Calu3 (cell line): ENCODE measurements at regions not wholly inside any gene's neighbourhood (a gene's known extent, or its start where the extent isn't known, plus 50 kb on each side); places are given as distances from the start of the nearest gene placed in this dataset.

Source experiments
- BruUV-seq: library from RNA; stranded (reverse); fragments of 400-500 nt; replicated peaks from 2 replicates; lab custom pipeline; 2021; lab: Mats Ljungman, UMichigan
- CTCF ChIA-PET: fragments of 300-600 bp; sonication (Branson Sonifier 250); formaldehyde crosslinking; loops from one replicate; lab custom pipeline; 2022; ENCODE audit warnings: antibody characterized with exemption; lab: Charles Lee
- DNase-seq: peaks from one replicate; pipeline ENCODE4 v3.0.0; 2022
- H3K27ac Mint-ChIP-seq: one replicate; pipeline ENCODE4 v1.8.0; 2022; ENCODE audit warnings: mixed read lengths; ENCODE audit not compliant: unreplicated experiment
- H3K27me3 Mint-ChIP-seq: one replicate; pipeline ENCODE4 v1.8.0; 2022; ENCODE audit warnings: mixed read lengths; ENCODE audit not compliant: unreplicated experiment
- H3K36me3 Mint-ChIP-seq: one replicate; pipeline ENCODE4 v1.8.0; 2022; ENCODE audit warnings: mild to moderate bottlenecking, moderate library complexity, mixed read lengths; ENCODE audit not compliant: insufficient read depth, unreplicated experiment
- H3K4me1 Mint-ChIP-seq: one replicate; pipeline ENCODE4 v1.8.0; 2022; ENCODE audit warnings: mild to moderate bottlenecking, low read depth, mixed read lengths; ENCODE audit not compliant: unreplicated experiment
- H3K4me3 Mint-ChIP-seq: one replicate; pipeline ENCODE4 v1.8.0; 2022; ENCODE audit warnings: mild to moderate bottlenecking, low read depth, moderate library complexity, mixed read lengths; ENCODE audit not compliant: unreplicated experiment
- H3K9me3 Mint-ChIP-seq: one replicate; pipeline ENCODE4 v1.8.0; 2022; ENCODE audit warnings: low read depth, mixed read lengths; ENCODE audit not compliant: unreplicated experiment
- CTCF ChIP-seq: fragments of 200-600 bp; IDR thresholded peaks from one replicate; pipeline ENCODE4 v1.8.0; 2022; ENCODE audit warnings: antibody characterized with exemption; ENCODE audit not compliant: unreplicated experiment
- intact Hi-C: fragments of 100-400 bp; cut with micrococcal nuclease; formaldehyde crosslinking; loops from one replicate; pipeline ENCODE4 v1.10.0; 2022; ENCODE audit not compliant: unreplicated experiment

- no TSS peak for BruUV-seq
- Mint-ChIP-seq H3K4me1 (no peaks in the 10 kb centered on the region), H3K36me3 (no peaks in the 10 kb centered on the region), H3K9me3 (no peaks in the 10 kb centered on the region), H3K27me3 (peaks cover 75% of the 10 kb centered on the region), H3K4me3 (no peak overlapping the region), H3K27ac (no peak overlapping the region)
- no peak for DNase-seq
- CTCF ChIA-PET = no interaction called here
- intact Hi-C loops = no loop called here
- no peak for TF ChIP-seq CTCF
Measured at GRCh38 chr12:107308310-107308709, 215.0 kb upstream of the CRY1 start.

GRCh38 chr12:107309020-107309419, 215.7 kb upstream of the CRY1 start:
- Mint-ChIP-seq H3K9me3 (no peaks in the 10 kb centered on the region), H3K27ac (no peak overlapping the region), H3K4me3 (no peak overlapping the region), H3K36me3 (no peaks in the 10 kb centered on the region), H3K27me3 (peaks cover 83% of the 10 kb centered on the region), H3K4me1 (no peaks in the 10 kb centered on the region)
- no TSS peak for BruUV-seq
- TF ChIP-seq CTCF = no peak
- intact Hi-C loops = no loop called here
- CTCF ChIA-PET = interaction anchor here (0.7 kb wide), 1 partner anchor 10 kb away, joined by 4 read pairs; no protein-coding TSS in a partner anchor
- no peak for DNase-seq

GRCh38 chr12:107310621-107311020, 217.3 kb upstream of the CRY1 start:
- TF ChIP-seq CTCF = no peak
- intact Hi-C loops = no loop called here
- Mint-ChIP-seq H3K4me1 (no peaks in the 10 kb centered on the region), H3K4me3 (no peak overlapping the region), H3K27me3 (peaks cover 92% of the 10 kb centered on the region), H3K9me3 (no peaks in the 10 kb centered on the region), H3K27ac (no peak overlapping the region), H3K36me3 (no peaks in the 10 kb centered on the region)
- CTCF ChIA-PET = interaction anchor here (0.7 kb wide), 1 partner anchor 13 kb away, joined by 3 read pairs; no protein-coding TSS in a partner anchor
- DNase-seq = no peak
- no TSS peak for BruUV-seq

- intact Hi-C loops = no loop called here
- Mint-ChIP-seq H3K27me3 (peaks cover 92% of the 10 kb centered on the region), H3K27ac (no peak overlapping the region), H3K9me3 (no peaks in the 10 kb centered on the region), H3K36me3 (no peaks in the 10 kb centered on the region), H3K4me3 (no peak overlapping the region), H3K4me1 (no peaks in the 10 kb centered on the region)
- no peak for DNase-seq
- CTCF ChIA-PET = no interaction called here
- no TSS peak for BruUV-seq
- no peak for TF ChIP-seq CTCF
Measured at GRCh38 chr12:107311682-107312081, 218.3 kb upstream of the CRY1 start.
